ACC112 (cell line): ENCODE measurements at regions not wholly inside any gene's neighbourhood (a gene's known extent, or its start where the extent isn't known, plus 50 kb on each side); places are given as distances from the start of the nearest gene placed in this dataset.
"Not testable (repeated sequence)": the region's sequence is repeated elsewhere in the genome, so short reads cannot be mapped to it uniquely, and the experiment has no call there.

Experiments used
- H2AFZ ChIP-seq: fragments of 200-600 bp; sonication (generic); one replicate; pipeline ENCODE4 v1.6.0; 2017; ENCODE audit warnings: antibody characterized with exemption, low read length; ENCODE audit not compliant: unreplicated experiment
- H3K27ac ChIP-seq: fragments of 200-600 bp; sonication (generic); 2 replicates; pipeline ENCODE4 v1.5.1; 2014; ENCODE audit warnings: low read depth, mild to moderate bottlenecking, antibody characterized with exemption, low read length, moderate library complexity
- H3K27me3 ChIP-seq: fragments of 200-600 bp; sonication (generic); 2 replicates; pipeline ENCODE4 v1.6.1; 2014; ENCODE audit warnings: mild to moderate bottlenecking, antibody characterized with exemption, low read length, moderate library complexity, mixed read lengths; ENCODE audit not compliant: insufficient read depth
- H3K36me3 ChIP-seq: fragments of 200-600 bp; sonication (generic); 2 replicates; pipeline ENCODE4 v1.6.1; 2016; ENCODE audit warnings: mild to moderate bottlenecking, antibody characterized with exemption, low read length, moderate library complexity, mixed read lengths; ENCODE audit not compliant: insufficient read depth
- H3K4me1 ChIP-seq: fragments of 200-600 bp; sonication (generic); one replicate; pipeline ENCODE4 v1.6.1; 2016; ENCODE audit warnings: low read length, mixed read lengths; ENCODE audit not compliant: insufficient read depth, unreplicated experiment, control insufficient read depth
- H3K4me3 ChIP-seq: fragments of 200-600 bp; sonication (generic); 2 replicates; pipeline ENCODE4 v1.5.1; 2014; ENCODE audit warnings: mild to moderate bottlenecking, low read depth, low read length
- H3K79me2 ChIP-seq: fragments of 200-600 bp; sonication (generic); one replicate; pipeline ENCODE4 v1.6.0; 2016; ENCODE audit warnings: low read length; ENCODE audit not compliant: control insufficient read depth, unreplicated experiment, insufficient read depth

- H3K27me3 ChIP-seq, H3K4me3 ChIP-seq, H3K27ac ChIP-seq, H3K79me2 ChIP-seq, H2AFZ ChIP-seq, H3K36me3 ChIP-seq, H3K4me1 ChIP-seq: not testable (repeated sequence)
Observed at GRCh38 chr4:53877096-53877495, 187.3 kb downstream of the CHIC2 start.

DNA sequence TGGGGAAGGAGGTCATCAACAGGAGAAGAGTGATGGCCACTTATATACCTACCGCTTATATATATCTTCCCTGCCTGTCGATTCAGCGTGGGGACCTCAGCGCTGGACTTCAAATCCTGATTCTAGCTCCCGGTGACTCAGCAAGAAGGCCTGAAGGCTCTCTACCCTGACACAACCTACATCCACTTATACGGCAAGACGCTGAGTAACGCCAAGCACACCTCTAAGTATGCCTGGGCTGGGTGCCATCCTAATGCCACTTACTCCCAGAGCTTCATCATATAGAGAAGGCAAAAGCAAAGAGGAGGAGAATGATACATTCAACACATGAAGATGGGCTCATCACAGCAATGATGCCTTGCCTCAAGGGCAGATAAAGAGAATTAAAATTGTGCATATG, 198.3 kb downstream of the CHIC2 start:
- H3K79me2 ChIP-seq, result no peaks in the 10 kb centered on the region
- no peak overlapping the region for H3K4me3 ChIP-seq
- H3K4me1 ChIP-seq, result no peaks in the 10 kb centered on the region
- H2AFZ ChIP-seq, result no peak overlapping the region
- no peak overlapping the region for H3K27ac ChIP-seq
- H3K27me3 ChIP-seq, result no peaks in the 10 kb centered on the region
- H3K36me3 ChIP-seq, result no peaks in the 10 kb centered on the region

DNA sequence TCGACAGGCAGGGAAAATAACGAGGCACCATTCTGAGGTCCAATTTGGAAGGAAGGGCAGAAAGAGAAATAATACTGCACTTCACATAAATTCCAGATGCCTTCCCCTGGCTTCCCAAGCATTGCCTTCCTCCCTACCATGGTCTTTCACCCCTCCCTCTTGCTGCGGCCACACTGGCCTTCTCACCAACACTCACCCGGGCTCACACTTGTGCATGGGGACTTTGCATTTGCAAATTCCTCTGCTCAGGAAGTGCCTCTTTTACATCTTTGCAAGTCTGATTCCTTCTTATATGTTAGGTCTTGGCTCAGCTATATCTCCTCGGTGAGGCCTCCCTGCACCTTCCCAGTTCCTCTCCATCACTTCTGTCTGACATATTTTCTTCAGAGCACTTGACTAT, 199.4 kb downstream of the CHIC2 start:
- Histone ChIP-seq H3K27ac (no peak overlapping the region), H3K4me3 (no peak overlapping the region), H3K4me1 (no peaks in the 10 kb centered on the region), H3K27me3 (no peaks in the 10 kb centered on the region), H2AFZ (no peak overlapping the region), H3K79me2 (no peaks in the 10 kb centered on the region), H3K36me3 (no peaks in the 10 kb centered on the region)

DNA sequence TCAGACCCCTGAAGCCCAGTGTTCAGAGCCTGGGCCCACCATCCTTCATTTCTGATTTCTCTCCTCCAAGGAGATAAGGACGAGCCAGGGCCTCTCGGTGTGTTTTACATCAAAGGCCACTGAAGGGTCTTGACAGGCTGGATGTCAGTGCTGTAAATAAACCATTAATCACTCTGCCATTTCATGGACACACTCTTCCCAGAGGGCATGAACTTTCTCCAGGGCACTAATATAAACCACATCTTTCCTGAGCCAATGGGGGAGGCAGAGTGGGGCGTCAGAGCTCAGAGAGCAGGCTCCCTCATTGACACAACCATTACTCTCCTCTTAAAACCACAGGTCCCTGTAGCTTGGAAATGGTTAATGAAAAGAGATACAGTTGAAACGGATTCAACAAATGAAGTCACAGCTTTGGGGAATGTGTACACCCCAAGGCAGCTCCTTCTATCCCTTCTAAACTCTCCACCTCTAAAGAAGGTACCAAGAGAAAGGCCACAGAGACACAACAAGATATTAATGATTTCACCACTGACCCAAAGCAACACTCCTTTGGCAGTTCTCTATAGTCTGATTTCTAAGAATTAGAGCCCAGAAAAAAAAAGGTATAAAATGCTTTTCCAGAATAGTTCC, 200.6 kb downstream of the CHIC2 start:
- Histone ChIP-seq H3K4me3 (no peak overlapping the region), H3K79me2 (no peaks in the 10 kb centered on the region), H3K36me3 (no peaks in the 10 kb centered on the region), H3K4me1 (no peaks in the 10 kb centered on the region), H3K27ac (no peak overlapping the region), H3K27me3 (no peaks in the 10 kb centered on the region), H2AFZ (no peak overlapping the region)

- H3K79me2 ChIP-seq, result no peaks in the 10 kb centered on the region
- no peaks in the 10 kb centered on the region for H3K36me3 ChIP-seq
- no peaks in the 10 kb centered on the region for H3K27me3 ChIP-seq
- no peak overlapping the region for H3K27ac ChIP-seq
- no peak overlapping the region for H2AFZ ChIP-seq
- H3K4me1 ChIP-seq, result no peaks in the 10 kb centered on the region
- no peak overlapping the region for H3K4me3 ChIP-seq
Observed at GRCh38 chr4:53863158-53863557, 201.2 kb downstream of the CHIC2 start.

- Histone ChIP-seq H3K4me1 (no peaks in the 10 kb centered on the region), H3K36me3 (no peaks in the 10 kb centered on the region), H3K79me2 (no peaks in the 10 kb centered on the region), H3K27me3 (no peaks in the 10 kb centered on the region), H3K4me3 (no peak overlapping the region), H3K27ac (no peak overlapping the region), H2AFZ (no peak overlapping the region)
Observed at GRCh38 chr4:53861856-53862610, 202.4 kb downstream of the CHIC2 start.

DNA sequence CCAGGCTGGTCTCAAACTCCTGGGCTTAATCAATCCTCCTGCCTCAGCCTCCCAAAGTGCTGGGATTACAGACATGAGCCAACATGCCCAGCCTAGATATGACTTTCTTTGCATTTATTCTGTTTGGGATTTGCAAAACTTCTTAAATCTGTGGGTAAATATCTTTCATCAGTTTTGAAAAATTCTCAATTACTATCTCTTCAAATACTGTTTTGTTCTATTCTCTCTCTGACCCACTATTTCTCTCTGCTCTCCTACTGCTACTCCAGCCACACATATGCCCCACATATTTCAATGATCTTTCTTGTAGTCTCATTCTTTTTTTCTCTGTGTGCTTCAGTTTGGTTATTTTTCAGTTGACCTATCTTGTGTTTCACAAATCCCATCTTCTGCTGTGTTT, 205.1 kb downstream of the CHIC2 start:
- Histone ChIP-seq H3K4me1 (peaks cover 25% of the 10 kb centered on the region), H3K4me3 (no peak overlapping the region), H3K79me2 (no peaks in the 10 kb centered on the region), H3K27ac (no peak overlapping the region), H2AFZ (no peak overlapping the region), H3K27me3 (no peaks in the 10 kb centered on the region), H3K36me3 (no peaks in the 10 kb centered on the region)

- Histone ChIP-seq H3K4me3 (no peak overlapping the region), H3K36me3 (no peaks in the 10 kb centered on the region), H3K27me3 (no peaks in the 10 kb centered on the region), H3K27ac (no peak overlapping the region), H3K4me1 (peaks cover 25% of the 10 kb centered on the region), H2AFZ (no peak overlapping the region), H3K79me2 (no peaks in the 10 kb centered on the region)
Observed at GRCh38 chr4:53858744-53859143, 205.7 kb downstream of the CHIC2 start.

DNA sequence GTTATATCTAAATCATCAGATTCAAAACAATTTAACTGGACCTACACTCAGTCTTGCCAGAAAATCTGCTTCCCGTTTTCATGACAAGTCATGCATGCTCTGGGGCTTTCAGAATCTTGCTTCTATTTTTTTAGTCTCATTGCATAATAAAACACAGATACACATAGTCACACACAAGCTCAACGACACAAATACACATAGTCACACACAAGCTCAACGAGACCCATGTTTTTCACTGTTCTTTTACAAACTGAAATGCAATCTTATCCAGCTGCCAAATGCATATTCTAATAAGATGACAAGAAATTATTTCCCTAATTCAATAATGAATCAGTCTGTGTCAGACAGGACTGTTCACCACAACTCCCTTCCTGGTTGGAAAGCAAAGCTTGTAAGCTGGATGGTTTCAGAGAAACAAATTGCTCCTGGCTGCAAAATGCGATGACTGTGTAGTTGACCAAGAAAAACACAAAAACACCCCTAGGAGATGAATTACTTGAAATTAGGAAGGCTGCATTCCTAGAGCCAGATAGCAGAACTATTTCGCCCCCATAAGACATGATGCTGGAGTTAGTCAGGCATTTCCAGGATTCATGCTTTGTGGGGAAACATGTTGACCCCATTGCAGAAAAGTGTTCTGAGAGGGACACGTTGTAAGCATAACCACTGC, 208.7 kb downstream of the CHIC2 start:
- Histone ChIP-seq H3K79me2 (no peaks in the 10 kb centered on the region), H3K4me1 (peaks cover 25% of the 10 kb centered on the region), H3K27ac (peak overlapping the region; percentile 57), H3K27me3 (no peaks in the 10 kb centered on the region), H2AFZ (no peak overlapping the region), H3K36me3 (no peaks in the 10 kb centered on the region), H3K4me3 (peak overlapping the region; percentile 42; the same call in 1 of the 2 replicates)

- peaks cover 25% of the 10 kb centered on the region for H3K4me1 ChIP-seq
- H3K27me3 ChIP-seq, result no peaks in the 10 kb centered on the region
- no peak overlapping the region for H2AFZ ChIP-seq
- no peaks in the 10 kb centered on the region for H3K36me3 ChIP-seq
- H3K4me3 ChIP-seq, result 0 out of 2 replicates have a peak overlapping the region, but pooled peaks have one; percentile 42
- H3K79me2 ChIP-seq, result no peaks in the 10 kb centered on the region
- H3K27ac ChIP-seq, result peak overlapping the region; percentile 57
Observed at GRCh38 chr4:53854991-53855568, 209.3 kb downstream of the CHIC2 start.
